ENCODE measurements at regions not wholly inside any gene's neighbourhood (a gene's known extent, or its start where the extent isn't known, plus 50 kb on each side); places are given as distances from the start of the nearest gene placed in this dataset.

DNA sequence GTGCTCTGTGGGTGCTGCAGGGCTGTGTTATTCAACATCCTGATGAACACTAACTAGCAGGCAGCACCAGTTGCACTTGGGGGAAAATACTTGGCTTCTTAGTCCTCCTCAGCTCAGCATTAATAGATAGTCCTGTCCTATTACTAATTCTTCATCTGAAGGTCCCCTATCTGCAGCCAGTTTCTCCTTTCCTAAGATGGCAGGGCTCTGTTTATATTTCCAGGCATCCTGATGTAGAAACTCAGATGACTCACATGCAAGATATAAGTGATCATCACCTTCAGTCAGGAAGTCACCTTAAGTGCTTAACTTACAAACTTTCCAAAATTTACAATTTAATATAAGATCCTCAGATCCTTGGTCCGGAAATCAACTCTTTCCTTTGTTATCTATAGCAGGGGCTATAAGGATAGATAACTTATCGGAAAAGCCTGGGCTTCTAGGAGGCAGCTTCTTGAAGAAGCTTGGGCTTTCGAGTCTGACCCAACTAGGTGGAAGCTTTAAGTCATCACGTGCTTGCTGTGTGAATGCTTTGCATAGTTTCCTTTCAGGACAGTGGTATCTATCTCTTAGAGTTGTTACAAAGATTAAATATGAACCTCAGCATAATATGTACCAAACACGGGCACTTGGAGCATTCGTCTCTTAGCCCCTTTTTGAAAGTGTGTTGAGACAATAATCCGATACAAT, 181.0 kb upstream of the GRIP1 start:
- no peak for DNase-seq

DNA sequence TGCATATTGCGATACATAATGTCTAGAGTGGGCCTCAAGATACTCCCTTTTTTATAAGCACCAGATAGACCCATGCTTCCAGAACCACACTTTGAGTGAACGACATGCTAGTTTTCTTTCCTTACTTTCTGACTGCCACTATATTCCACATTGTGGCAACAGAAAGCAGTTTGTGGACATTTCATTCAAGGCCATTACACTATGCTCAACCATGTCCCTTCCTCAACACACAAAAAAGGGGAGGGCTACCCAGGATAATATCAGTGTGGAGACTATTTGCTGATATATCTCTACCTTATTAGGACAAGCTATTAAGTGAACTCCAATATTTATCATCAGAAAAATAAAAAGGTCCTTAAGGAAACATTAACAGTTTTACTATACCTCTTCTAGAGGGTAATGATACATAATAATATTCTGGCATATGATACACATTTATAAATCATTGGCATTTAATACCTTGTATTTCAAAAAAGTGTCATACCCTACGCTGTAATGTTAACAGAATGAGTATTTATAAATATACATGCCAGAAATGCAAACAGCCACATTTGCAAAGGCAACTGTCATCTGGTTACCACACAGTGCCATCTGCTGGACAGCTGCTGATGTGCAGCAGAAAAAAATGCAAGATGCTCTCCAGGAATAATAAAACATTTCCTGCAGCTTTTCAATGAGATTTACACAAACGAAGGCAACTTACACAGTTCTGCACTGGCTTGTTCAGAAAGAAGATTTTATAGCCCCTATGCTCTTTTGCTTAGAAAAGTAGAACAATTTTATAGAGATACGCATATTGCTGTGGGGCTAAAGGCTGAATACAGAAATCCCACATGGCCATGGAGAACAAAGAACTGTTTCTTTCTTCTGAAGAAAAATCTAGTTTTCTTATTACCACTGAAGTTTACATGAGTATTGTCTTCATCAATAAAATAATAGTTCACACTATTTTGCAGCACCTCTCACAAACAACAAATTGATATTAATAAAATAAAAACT, 182.2 kb upstream of the GRIP1 start:
- peak; percentile 49 for DNase-seq

DNA sequence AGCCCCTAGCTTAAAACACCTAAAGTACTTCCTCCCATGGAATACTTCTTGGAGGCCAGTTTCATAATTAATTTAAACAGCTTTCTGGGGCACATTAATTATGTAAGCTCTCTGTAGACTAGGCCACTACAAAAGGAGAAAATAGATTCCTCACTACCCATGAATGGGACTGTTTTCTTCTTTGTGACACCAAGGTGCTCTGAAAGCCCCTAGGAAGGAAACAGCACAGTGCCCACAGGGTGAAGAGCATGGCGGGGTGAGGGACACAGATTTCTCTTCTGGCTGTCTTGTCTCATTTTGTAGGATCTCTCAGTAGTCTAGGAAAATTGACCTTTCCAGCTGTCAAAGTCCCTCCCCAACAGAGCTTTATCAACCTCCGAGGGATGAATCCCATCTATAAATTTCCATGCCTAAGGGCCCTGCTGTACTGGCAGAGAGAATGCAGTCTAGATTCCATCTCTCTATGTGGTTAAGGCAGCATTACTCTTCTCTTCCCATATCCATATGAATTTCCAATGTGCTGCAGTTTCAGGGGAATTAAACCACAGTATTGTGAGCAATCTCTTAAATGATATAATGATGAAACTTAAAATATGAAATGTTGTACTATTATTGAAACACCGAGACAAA, 183.6 kb upstream of the GRIP1 start:
- DNase-seq, result no peak

GRCh38 chr12:66863276-66863675, 184.4 kb upstream of the GRIP1 start:
- no peak for DNase-seq

DNA sequence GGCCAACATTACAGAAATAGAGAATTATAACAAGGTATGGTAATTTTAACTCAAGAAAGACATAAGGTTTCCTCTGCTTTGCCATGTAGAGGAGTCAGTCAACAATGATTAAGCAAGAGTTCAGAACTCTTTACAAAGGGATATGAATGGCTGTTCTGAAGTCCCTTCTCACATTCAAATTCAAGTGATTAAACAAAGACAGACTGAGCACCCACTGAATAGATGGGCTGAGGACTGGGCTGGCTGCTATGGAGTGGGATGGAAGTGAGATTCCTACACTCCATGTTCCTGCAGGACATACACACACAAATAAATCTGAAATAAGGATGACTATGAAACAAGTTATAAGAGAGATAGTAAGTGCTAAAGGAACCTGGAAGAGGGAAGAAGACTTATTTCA, 199.0 kb upstream of the GRIP1 start:
- no peak for DNase-seq

DNA sequence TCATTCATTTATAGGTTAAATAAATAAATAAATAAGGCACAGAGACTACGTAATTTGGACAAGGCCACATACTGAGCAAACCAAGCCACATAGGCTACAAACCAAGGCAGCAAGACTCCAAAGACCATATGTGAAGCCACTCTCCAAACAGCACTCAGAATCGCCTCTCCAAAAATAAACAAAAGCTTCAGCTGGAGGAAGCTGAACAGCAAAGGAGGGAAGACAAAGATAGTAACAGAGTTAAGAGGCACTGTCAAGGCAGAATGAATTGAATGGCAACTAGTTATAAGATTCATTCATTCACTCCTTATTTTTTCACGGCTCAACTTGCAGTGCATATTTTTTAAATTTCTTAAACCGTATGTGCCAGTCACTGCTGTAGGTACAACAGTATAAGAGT, 200.5 kb upstream of the GRIP1 start:
- no peak for DNase-seq

GRCh38 chr12:66881386-66881785, 202.5 kb upstream of the GRIP1 start:
- no peak for DNase-seq

GRCh38 chr12:66884091-66884490, 205.2 kb upstream of the GRIP1 start:
- no peak for DNase-seq

DNA sequence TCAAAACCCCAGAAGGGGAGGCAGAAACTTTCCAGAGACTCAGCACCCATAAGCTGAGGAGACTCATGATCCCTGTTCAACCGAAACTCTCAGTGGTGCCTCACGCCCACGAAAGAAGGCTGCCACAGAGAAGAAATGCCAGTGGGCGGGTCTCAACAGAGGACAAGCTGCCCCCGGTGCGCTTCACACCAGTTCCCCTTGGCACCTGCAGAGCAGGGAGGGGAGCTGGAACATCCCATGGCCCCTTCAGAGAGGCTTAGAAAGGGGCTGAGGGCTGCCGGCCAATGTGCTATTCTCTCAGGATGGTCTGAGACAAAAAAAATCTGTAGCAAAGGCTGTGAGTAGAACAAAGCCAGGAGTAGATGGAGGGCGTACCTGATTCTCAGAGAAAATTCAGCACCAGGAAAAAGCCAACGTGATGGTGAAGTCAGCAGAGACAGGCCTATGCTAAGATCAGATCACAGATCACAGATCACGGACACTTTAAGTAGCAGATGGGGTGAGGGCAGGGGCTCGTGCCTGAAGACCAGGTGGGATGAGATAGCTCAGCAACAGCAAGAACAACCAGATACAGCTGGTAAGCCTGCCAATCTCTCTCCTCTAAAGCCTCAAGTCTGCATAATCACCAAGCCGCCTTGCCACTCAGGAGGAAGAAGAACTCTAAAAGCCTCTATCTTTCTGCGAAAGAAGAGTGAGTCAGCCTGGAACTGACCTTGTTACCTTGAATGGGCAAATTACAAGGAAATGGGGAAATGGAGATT, 206.4 kb upstream of the GRIP1 start:
- DNase-seq, result no peak

DNA sequence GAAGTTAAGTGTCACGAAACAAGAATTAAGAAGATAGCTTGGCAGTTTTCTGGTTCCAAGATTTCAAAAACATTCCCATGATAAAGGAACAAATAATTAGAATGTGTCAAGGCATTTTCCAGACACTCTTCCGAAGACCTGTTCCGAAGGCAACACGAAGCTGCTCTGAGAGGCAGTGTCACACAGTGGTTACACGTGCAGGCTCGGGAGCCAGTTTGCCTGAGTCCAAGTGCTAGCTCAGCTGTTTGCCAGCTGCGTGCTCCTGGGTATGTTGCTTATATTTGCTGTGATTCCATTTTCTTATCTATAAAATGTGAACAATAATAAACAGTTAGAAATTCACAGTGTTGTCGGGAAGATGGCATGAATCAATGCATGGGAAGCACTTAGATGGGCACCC, 217.9 kb upstream of the GRIP1 start:
- no peak for DNase-seq

GRCh38 chr12:66898700-66899469, 220.0 kb upstream of the GRIP1 start:
- DNase-seq, result no peak

DNA sequence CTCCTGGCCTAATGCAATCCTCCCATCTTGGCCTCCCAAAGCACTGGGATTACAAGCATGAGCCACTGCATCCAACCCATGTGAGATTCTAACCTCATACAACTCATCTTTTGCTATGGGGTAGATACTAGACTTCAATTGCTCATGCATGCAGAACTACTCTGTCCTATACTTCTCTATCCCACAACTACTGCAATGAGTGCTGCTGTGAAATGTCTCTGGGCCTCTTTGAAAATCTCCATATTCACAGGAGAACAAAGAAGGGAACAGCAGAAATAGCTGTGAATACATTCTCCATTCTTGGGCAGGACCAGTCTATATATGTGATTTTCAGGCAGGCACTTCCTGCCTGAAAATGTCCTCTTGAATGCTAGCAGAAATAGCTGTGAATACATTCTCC, 220.7 kb upstream of the GRIP1 start:
- no peak for DNase-seq

DNA sequence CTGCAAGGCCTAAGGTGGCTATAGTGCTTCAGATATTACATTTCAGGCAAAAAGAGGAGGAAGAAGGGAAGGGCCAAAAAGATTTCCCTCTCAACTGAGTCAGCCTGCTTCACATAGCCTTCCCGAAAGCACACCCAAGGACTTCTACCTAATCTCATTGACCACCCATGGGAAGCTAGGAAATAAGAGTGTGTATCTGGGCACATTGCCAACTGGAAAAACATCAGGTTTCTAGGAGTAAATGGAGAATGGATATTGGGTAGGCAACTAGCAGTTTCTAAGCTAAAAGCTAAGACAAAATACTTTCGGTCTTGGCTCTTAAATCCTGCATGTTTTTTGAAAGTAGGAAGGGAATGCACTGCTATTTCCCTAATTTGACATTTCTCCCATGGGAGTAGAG, 221.7 kb upstream of the GRIP1 start:
- DNase-seq, result no peak

DNA sequence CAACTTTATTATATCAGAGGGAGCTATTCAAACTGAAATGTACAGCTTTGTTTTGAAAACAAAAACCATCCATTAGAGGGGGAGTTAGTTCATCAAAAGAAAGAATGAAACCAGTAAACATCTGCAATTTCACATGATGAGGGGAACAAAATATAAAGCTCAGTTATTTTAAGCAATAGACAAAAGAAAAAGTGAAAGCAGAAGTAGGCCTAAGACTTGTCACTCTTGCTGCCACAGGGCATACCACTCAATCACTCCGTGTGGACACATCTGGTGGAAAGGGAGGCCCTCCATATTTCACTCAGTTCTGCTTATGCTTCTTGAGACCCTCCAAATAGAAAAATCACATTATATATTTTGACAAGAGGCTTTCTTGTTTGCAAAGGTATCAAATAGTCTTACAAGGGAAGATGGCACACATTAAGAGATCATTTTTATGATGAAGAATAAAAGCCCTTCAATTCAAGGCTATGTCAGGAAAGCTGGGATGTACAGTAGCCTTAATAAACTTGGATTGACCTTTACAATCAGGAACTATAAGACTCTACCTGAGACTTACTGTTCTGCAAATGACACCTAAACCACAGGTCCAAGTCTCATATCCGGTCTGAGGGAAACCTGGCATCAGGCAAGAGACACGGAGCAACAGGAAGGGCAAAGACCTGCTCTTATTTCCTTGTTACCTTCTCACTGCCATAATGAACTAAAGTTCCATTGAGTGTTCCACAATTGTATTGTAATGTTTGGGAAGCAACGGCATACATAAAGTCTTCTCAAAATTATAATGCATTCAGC, 222.5 kb upstream of the GRIP1 start:
- DNase-seq, result no peak

GRCh38 chr12:66902020-66902419, 223.1 kb upstream of the GRIP1 start:
- no peak for DNase-seq

DNA sequence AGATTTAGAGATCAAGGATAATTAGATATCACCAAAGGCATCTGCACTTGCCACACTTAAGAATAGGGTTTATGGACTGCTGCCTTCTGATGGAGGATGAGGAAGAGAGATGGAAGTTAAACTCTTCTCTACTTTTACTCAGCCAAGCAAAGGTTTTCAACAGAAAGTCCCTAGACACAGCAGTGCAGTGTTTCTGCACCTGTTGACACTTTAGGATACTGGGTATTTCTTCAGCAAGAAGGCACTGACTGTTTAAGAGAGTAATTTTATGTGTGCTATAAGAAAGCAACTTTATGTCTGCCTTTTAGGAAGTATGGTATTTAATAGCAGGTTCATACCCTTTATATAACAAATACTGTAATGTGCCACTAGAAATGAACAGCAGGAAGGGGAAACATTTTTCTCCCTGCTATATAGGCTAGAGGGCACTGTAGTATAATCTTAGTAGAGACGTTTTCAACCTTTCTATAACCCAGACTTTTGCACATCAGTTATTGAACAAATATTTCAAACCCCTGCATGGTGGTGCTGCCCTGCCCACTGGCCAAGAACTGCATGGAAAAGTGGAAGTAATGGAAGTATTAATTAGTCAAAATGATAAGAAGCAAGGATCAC, 225.0 kb upstream of the GRIP1 start:
- DNase-seq, result no peak

GRCh38 chr12:66905201-66905600, 226.3 kb upstream of the GRIP1 start:
- no peak for DNase-seq

DNA sequence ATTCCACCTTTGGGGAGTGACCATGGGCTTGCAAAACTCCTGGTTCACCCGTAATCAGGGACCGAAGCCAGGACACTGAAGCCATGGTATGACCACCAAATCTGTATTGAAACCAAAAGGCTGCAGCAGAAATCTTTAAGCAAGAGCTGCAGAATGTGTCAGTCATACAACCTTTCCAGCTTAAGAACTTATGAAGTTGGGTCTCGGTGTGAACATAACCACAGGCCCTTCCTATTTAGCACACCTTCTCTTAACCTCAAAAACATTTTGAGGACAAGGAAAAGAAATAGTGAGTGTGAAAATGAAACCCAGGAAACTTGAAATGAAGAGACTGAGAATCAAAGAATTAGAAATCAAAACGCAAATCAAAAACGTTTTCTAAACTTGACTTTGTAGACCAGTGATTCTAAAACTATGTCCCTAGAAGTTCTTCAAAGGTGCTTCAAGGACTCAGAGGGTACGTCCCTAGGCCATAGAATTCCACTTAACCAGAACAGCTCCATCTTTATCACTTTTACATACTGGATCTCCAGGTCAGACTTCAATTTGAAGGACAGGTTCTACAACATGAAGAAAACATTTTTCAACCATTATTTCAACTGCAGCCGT, 231.6 kb upstream of the GRIP1 start:
- no peak for DNase-seq

GRCh38 chr12:66915306-66915904, 236.5 kb upstream of the GRIP1 start:
- peak; percentile 0 for DNase-seq

DNA sequence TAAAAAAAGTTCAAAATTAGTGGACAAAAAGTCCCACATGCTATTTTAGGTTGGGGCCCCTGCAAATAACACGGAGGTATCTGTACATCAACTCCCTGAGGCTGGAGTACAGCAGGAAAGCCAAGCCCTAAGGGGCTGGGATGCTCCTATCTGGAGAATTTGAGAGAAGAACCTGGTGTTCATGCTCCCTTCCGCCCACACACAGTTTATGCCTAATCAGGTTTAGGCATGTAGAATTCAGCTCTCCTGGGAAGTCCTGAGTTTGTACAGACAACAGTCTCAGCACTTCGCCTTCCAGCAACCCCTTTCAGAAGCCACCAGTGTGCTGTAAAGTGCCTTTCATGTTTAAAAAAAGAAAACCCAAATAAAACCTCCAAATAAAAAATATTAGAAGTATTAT, 237.3 kb upstream of the GRIP1 start:
- no peak for DNase-seq

Measured in fibroblast of skin of right biceps (primary cell).